Stimulated activated CD4-positive, alpha-beta T cell treated with anti-CD3 and anti-CD28 coated beads, Interleukin-2, amount 100 ng/mL, for 48 hours (primary cell): ENCODE measurements at regions not wholly inside any gene's neighbourhood (a gene's known extent, or its start where the extent isn't known, plus 50 kb on each side); places are given as distances from the start of the nearest gene placed in this dataset.

Source experiments
- DNase-seq, 2 donors: peaks; one replicate each; pipeline ENCODE4 v3.0.0-alpha.2; 2020

DNA sequence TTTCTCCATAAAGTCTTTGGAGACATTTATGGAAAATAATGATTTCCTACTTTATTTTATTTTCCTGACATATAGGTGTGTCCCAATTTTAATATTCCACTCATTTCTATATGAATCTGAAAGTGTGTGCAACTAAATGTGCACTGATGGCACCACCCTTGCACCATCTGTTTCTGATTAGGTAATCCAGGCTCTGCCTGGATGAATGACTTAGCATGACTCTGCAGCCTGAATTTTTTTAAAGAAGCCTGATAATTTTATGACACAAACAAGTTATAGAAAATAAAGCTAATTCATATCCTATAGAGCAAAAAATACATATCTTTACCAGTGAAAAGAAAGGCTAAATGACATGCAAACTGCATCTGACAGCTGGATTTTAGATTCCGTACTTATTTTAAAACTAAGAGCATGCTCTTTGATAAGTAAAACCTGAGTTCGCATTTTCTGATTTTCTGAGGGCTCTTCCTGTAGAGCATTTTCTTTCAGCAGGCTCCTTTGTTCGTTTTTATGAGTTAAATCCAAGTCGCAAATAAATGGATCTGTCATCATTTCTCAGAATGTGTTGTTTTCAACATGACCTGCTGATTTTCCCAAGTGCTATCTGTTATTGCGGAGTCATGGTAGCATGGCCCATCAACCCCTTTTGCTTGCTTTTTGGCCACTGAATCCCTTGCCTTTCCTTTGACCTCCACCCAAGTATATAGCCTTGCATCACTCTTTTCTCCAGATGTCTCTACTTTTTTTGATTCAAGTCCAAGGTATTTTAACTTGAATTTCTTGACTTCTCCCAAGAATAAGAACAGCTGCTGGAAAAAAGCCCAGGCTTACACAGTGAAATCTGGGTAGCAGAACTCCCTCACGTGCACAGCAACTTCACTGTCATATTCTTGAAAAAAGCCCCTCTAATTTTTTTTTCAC lies 52.8 kb upstream of the LYPLAL1 start:
- no peak for DNase-seq

DNA sequence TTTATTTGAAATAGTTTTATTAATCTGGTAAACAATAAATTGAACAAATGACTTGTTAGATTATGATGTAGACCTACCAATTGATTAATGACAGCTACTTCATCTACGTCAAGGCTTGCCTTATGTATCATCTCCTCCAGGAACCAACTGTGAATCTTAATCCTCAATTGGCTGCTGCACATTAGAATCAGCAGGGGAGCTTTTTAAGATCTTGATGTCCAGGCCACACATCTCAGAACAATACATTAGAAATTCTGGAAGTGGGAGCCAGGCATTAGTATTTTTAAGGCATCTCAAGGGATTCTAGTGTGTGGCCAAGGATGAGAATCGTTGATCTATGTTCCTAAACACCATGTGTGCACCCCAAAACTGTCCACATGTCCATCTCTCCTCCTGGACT lies 52.0 kb upstream of the LYPLAL1 start:
- DNase-seq, result no peak

DNA sequence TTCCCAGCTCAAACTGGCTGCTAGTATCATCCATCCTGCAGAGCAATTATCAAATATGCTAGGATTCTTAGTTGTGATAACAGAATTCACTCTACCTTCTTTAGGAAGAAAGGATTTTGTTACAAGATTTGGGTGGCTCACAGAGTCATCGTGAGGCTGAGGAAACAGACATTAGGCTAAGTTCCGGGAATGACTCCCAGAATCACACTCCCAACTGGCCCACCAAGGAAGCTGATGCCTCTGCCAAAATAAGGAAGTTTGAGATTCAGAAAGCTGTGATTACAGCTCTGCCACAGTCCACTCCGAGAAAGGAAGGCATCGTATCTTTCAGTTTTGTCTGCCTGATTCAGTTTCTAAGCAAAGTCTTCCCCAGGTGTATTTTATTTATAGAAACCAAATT lies 50.6 kb upstream of the LYPLAL1 start:
- no peak for DNase-seq
